ENCODE measurements at regions not wholly inside any gene's neighbourhood (a gene's known extent, or its start where the extent isn't known, plus 50 kb on each side); places are given as distances from the start of the nearest gene placed in this dataset.
A peak's percentile ranks its signal among the peaks of the same experiment; 100 is the strongest.
"Not testable (repeated sequence)": the region's sequence is repeated elsewhere in the genome, so short reads cannot be mapped to it uniquely, and the experiment has no call there.

GRCh38 chr5:159458217-159458711, 128.0 kb upstream of the IL12B start:
- DNase-seq: no peak

DNA sequence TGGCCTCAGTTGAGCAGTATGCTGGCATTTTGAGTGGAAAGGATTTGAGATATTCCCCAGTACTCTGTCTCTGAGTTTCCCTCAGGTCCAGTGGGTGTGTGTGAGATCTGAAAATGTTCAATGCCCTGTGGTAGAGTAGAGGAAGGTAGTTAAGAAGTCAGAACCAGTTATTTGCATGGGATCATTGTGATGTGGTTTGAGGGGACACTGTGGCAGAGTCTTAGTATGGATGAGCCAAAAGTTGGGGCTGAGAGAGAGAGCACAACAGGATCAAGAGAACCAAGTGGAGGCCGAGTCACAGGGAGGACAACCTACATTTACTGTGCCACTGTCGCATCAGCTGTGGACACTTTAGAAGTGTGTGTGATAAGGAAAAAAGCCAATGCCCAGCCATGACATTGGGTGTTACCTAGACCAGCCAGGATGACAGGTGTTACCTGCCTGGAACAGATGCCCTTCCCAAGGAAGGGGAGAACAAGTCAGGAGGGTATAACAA, 128.9 kb upstream of the IL12B start:
- no peak for DNase-seq

DNA sequence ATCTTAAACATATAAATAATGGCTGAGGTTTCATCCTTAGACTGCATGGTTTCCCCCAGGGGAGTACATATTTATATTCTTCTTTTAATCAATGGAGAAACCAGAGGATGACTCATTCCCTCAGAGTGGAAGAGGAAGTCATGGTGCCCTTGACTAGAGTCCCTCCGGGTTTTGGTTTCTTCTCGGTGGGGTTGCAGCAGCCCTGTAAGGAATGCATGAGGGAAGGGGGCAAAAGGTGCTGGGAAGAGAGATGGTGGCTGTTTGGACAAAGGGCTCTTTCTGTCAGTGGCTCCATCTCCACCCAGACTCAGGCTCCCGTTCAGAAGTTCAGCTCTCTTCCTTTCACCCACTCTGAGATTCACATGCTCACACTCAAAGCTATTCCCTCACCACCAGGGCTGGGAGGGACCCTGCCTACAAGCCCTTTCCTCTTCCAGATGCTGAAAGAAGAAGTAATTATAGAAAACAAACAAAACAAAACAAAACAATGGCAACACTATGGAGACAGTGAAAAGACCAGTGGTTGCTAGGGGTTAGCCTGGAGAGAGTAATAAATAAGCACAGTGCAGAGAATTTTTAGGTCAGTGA, 129.8 kb upstream of the IL12B start:
- DNase-seq: no peak

- no peak for DNase-seq
Measured at GRCh38 chr5:159463590-159464321, 133.5 kb upstream of the IL12B start.

DNA sequence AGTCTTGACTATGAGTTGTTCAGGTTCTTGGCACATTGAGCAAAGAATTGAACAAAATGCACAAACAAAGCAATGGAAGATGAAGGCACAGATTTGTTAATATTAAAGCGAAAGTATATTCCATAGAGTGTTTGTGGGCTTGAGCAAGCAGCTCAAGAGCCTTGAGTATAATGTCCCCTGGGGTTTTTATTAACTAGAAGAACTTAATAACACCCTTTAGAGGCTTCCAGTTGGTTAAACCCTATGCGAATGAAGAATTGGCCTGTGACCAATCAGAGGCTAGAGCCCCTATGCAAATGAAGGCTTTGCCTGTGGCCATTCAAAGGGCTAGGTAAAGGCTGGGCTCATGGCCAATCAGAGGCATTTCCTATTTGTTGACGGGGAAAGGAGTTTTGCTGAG, 135.3 kb upstream of the IL12B start:
- DNase-seq: no peak

- no peak for DNase-seq
Measured at GRCh38 chr5:159467666-159468065, 137.4 kb upstream of the IL12B start.

DNA sequence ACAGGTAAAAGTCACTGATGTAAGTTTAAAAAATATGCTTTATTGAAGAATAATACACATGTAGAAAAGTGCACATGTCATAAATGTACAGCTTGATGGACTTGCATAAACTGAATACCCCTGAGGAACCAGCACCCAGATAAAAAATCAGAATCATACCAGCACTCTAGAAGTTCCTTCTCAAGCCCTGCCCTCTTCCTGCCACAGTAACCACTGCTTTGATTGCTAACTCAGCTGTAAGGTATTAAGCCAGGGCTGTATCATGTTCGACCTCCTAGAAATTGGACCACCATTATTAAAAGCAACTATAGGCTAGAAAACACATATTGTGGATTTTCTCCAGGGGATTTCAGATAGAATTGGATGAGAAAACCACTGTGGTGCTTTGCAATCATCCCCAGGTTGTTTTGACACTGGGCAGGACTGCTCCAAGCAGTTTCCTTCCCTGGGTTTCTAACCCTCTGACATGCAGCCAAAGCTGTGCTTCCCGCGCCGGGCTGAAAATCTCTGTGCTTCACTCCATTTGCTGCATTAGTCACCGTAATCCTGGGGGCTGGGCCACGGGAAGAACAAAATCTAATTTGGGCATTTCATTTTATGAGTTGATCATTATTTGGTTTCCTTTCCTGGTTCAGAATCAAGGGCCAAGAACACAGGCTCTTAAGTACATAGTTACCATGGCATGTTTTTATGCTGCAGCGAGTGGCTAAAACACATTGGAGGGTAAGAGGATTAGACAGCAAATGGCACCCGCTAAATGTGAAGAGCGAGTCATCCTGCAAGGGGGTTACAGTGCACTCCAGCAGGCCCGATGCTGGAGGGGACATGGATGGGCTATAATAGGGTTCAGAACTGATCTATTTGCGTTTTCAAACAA, 139.4 kb upstream of the IL12B start:
- no peak for DNase-seq

- no peak for DNase-seq
Measured at GRCh38 chr5:159471904-159472303, 141.6 kb upstream of the IL12B start.

DNA sequence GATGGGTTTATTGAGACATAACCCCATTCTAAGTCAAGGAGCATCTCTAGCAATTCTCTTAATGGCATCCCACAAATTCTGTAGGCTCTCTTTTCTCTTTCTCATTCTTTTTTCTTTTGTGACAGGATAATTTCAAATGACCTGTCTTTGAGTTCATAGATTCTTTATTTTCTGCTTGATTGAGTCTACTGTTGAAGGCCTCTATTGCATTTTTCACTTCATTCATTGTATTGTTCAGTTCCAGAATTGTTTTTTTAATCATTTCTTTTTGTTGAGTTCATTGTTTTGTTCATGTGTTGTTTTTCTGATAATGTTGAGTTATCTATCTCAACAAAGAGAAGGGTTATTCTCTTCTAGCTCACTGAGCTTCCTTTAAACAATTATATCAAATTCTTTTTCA, 144.7 kb upstream of the IL12B start:
- DNase-seq: no peak

DNA sequence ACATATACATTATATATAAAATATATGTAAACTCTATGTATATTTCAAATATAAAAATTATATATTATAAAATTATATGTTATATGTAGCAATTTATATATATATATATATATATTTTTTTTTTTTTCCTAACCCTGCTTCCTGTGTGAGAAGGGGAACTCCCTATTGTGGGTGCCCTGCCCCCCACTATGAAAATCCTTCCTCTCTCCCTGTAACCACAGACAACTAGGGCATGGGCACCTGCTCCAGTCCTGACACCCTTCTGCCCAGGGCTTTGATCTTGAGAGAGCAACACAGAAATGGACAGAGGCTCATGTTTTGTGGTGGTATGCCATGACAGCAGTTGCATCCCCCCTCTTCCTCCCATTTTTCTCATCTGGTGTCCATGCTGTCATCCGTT, 148.7 kb upstream of the IL12B start:
- no peak for DNase-seq

GRCh38 chr5:159480849-159481248, 150.6 kb upstream of the IL12B start:
- no peak for DNase-seq

DNA sequence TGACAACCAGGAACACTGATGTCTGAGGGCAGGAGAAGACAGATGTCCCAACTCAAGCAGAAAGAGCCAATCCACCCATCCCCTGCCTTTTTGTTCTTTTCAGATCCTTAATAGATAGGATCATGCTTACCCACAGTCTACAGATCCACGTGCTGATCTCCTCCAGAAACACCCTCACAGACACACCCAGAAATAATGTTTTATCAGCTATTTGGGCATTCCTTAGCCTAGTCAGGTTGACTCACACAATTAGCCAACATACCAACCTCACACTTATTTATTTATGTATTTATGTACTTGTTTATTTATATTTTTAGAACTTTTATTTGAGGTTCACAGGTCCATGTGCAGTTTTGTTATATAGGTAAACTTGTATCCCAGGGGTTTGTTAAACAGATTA, 151.5 kb upstream of the IL12B start:
- DNase-seq: no peak

- no peak for DNase-seq
Measured at GRCh38 chr5:159486836-159487235, 156.5 kb upstream of the IL12B start.

- DNase-seq: no peak
Measured at GRCh38 chr5:159488516-159488915, 158.2 kb upstream of the IL12B start.

DNA sequence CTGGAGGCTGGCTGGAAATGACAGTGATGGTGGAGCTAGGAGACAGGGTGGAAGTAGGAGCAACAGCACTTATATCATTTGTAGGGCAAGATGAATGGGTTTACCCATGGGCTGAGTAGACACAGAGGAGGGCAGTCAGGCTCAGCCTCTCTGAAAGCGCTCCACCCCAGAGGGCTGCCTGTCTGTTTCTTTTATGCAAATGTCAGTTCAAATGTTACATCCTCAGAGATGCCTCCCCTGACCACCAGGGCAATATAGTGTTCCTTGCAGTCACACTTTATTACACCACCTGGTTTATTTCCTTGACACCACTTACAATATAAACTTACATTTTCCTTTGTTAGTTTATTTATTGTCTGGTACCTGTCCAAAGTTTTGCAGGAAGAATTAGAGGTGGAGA, 159.5 kb upstream of the IL12B start:
- DNase-seq: no peak

DNA sequence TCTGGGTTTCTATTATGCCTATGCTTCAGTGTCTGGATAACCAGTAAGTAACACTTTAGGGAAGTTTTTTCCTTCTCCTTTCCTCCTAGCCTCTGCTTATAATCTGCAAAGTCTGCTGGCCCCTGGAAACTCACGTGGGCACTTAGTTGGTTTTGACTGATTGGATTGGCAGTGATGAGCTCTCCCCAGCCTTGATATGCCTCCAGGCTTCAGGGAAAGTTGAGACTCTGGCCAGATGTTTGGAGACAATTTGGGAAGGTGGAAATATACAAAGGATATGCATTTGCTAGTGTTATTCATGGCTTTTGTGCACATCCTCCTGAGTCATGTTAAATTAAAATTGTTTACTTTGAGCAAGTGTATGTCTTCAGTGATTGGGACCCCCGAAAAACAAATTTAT, 160.2 kb upstream of the IL12B start:
- no peak for DNase-seq

DNA sequence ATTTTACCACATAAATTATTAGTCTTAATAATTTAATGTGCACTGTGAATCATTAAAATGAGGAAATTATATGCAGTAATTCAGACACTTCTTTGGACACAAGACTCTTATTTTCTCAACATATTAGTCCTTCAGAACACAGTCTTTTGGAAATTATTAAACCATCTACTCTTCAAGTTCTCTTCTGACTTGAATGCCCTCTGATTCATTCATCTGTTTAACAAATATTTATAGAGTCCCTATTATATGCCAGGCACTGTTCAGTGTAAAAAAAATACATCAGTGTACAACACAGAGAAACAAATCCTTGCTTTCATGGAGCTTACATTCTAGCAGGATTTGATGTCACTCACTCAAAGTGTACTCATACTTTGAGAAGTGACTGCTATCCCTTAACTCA, 163.4 kb upstream of the IL12B start:
- DNase-seq: no peak

DNA sequence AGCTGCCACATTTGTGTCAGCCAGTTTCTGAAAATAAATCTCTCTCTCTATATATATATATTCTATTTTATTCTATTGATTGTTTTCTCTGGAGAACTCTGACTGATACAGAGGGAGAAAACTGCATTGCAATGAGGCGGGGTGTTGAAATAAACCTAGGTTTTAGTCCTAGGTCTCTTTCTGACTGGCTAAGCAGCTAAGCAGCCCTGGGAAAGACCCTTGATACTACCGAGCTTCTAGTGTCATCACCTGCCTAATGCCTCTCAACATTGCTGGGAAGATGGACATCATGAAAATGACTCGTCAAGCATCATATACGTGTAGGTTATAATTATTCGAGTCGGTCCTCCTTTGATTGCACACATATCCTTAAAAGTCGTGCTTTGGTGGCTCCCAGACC, 166.5 kb upstream of the IL12B start:
- no peak for DNase-seq

DNA sequence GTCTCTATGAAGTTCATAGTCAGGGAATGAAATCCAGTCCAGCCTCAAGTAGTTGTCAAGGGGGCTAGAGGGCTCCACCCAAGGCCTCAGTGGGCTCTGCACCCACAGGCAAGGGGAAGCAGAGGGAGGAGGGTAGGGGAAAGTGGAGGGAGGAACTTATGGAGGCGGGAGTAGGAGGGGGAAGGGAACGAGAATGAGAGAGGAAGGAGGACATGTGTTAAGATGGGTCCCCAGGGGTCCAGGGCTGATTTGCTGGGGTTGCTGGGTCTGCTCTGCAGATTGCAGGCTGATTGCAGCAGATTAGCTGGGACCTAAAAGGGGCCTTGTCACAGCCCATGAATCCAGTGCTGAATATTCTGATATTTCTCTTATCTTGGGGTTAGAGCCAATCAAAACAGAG, 166.9 kb upstream of the IL12B start:
- no peak for DNase-seq

GRCh38 chr5:159498630-159499029, 168.3 kb upstream of the IL12B start:
- DNase-seq: no peak

DNA sequence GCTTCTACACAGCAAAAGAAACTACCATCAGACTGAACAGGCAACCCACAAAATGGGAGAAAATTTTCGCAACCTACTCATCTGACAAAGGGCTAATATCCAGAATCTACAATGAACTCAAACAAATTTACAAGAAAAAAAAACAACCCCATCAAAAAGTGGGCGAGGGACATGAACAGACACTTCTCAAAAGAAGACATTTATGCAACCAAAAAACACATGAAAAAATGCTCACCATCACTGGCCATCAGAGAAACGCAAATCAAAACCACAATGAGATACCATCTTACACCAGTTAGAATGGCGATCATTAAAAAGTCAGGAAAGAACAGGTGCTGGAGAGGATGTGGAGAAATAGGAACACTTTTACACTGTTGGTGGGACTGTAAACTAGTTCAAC, 171.8 kb upstream of the IL12B start:
- not testable (repeated sequence) for DNase-seq

- no peak for DNase-seq
Measured at GRCh38 chr5:159503236-159503635, 172.9 kb upstream of the IL12B start.

DNA sequence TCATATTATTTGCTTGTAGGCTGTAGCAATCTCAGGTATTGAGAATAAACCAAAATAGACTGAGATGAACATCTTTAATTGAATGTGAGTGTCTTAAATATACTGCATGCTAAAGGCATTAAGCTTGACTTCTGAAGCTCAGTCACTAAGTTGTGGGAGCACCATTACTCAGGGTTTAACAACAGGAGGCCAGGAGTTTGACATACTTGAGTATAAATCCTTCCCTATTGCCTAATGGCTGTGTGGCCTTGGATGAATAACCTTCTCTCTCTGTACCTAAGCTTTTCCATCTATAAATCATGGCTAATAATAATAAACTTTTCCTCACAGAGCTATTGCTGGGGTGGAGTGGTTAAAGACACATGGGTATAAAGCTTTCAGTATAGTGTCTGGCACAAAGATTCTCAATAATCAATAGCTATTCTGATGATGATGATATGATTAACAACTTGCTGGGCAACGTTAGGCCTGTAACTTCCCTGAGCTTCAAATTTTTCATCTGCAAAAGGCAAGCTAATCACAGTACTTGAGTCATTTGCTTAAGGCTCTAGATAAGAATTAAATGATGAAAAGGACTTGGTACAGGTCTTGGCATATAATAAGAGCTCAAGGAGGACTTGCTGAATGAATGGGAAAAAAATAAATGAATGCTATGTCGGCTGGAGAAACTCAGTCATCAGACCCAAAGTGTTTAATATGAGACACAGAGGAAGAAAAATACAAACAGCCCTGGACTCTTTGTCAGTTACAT, 174.0 kb upstream of the IL12B start:
- peak; percentile 41 for DNase-seq

Measured in HCEC 1CT (cell line).